Vagina (tissue), 2 donors: ENCODE measurements at regions not wholly inside any gene's neighbourhood (a gene's known extent, or its start where the extent isn't known, plus 50 kb on each side); places are given as distances from the start of the nearest gene placed in this dataset.

Experiments
- DNase-seq, 2 donors: peaks; one replicate each; pipeline ENCODE4 v3.0.0-alpha.2; 2017; ENCODE audit errors: extremely low spot score in 2 of 2
- H3K27ac ChIP-seq: fragments of 200-600 bp; sonication (generic); one replicate; pipeline ENCODE4 v1.5.1; 2019
- H3K27me3 ChIP-seq: fragments of 200-600 bp; sonication (generic); one replicate; pipeline ENCODE4 v1.5.1; 2019
- H3K36me3 ChIP-seq, 2 donors: fragments of 200-600 bp; sonication (generic); one replicate each; pipeline ENCODE4 v1.5.1; 2017 to 2019
- H3K4me1 ChIP-seq: fragments of 200-600 bp; sonication (generic); one replicate; pipeline ENCODE4 v1.5.1; 2019
- H3K4me3 ChIP-seq, 2 donors: fragments of 200-600 bp; sonication (generic); 1 replicate in 1 of 2; 2 replicates in 1 of 2; pipeline ENCODE4 v1.5.1; 2016 to 2019
- H3K9me3 ChIP-seq: fragments of 200-600 bp; sonication (generic); one replicate; pipeline ENCODE4 v1.5.1; 2019
- CTCF ChIP-seq, 3 experiments: fragments of 450-650 bp in 2 of 3; fragments of 200-600 bp in 1 of 3; sonication (generic) in 1 of 3; IDR thresholded peaks; one replicate each; pipeline ENCODE4 v1.5.1; 2017 to 2019; ENCODE audit warnings: antibody characterized with exemption in 3 of 3, mild to moderate bottlenecking in 2 of 3, moderate library complexity in 2 of 3
- POLR2A ChIP-seq, 2 donors: fragments of 450-650 bp; IDR thresholded peaks; one replicate each; pipeline ENCODE4 v1.6.1; 2017; ENCODE audit warnings: antibody characterized with exemption in 2 of 2, mild to moderate bottlenecking in 2 of 2, moderate library complexity in 2 of 2
- POLR2AphosphoS5 ChIP-seq, 2 donors: sonication (generic); formaldehyde crosslinking; IDR thresholded peaks; one replicate each; pipeline ENCODE4 v1.9.0; 2017; ENCODE audit warnings: antibody characterized with exemption in 2 of 2, mild to moderate bottlenecking in 2 of 2, low read depth in 1 of 2; ENCODE audit not compliant: insufficient read depth in 1 of 2
- intact Hi-C: fragments of 100-400 bp; cut with DNase I; formaldehyde crosslinking; loops from one replicate; pipeline ENCODE4 v1.15.1; 2023

- TF ChIP-seq CTCF (IDR thresholded peaks at IDR 0.05): no peak
- TF ChIP-seq POLR2AphosphoS5 (IDR thresholded peaks at IDR 0.05; ENCODE audit: insufficient read depth in 1 of 2, low read depth in 1 of 2): no peak
- TF ChIP-seq POLR2A (IDR thresholded peaks at IDR 0.05): no peak
- DNase-seq: no peak
- intact Hi-C loops: no loop called here
- Histone ChIP-seq H3K27me3 (no peaks in the 10 kb centered on the region), H3K4me1 (peaks cover 16% of the 10 kb centered on the region), H3K4me3 (no peak overlapping the region), H3K27ac (no peak overlapping the region), H3K36me3 (no peaks in the 10 kb centered on the region), H3K9me3 (no peaks in the 10 kb centered on the region)
Measured at GRCh38 chr2:204090021-204090420, 153.5 kb downstream of the ICOS start.

GRCh38 chr2:204104811-204105210, 168.2 kb downstream of the ICOS start:
- intact Hi-C loops: no loop called here
- TF ChIP-seq POLR2A (IDR thresholded peaks at IDR 0.05) (no peak), CTCF (IDR thresholded peaks at IDR 0.05) (no peak), POLR2AphosphoS5 (IDR thresholded peaks at IDR 0.05; ENCODE audit: insufficient read depth in 1 of 2, low read depth in 1 of 2) (no peak)

GRCh38 chr2:204108330-204108751, 171.8 kb downstream of the ICOS start:
- intact Hi-C loops: no loop called here
- H3K27ac ChIP-seq: peak overlapping the region; percentile 70
- no peaks in the 10 kb centered on the region for H3K27me3 ChIP-seq
- DNase-seq: no peak
- no peak for TF ChIP-seq POLR2AphosphoS5 (IDR thresholded peaks at IDR 0.05; ENCODE audit: insufficient read depth in 1 of 2, low read depth in 1 of 2)
- TF ChIP-seq CTCF (IDR thresholded peaks at IDR 0.05): peak; percentile 22 to 48 (median 46)
- no peak for TF ChIP-seq POLR2A (IDR thresholded peaks at IDR 0.05)
- no peaks in the 10 kb centered on the region for H3K9me3 ChIP-seq
- no peak overlapping the region for H3K4me3 ChIP-seq
- peaks cover 31% of the 10 kb centered on the region for H3K4me1 ChIP-seq
- no peaks in the 10 kb centered on the region for H3K36me3 ChIP-seq

More at GRCh38 chr2:204104811-204105210, 168.2 kb downstream of the ICOS start:
- H3K27me3 ChIP-seq: no peaks in the 10 kb centered on the region
- no peaks in the 10 kb centered on the region for H3K36me3 ChIP-seq
- H3K9me3 ChIP-seq: no peaks in the 10 kb centered on the region
- no peak overlapping the region for H3K27ac ChIP-seq
- no peak overlapping the region for H3K4me3 ChIP-seq
- DNase-seq: no peak
- H3K4me1 ChIP-seq: peaks cover 16% of the 10 kb centered on the region

- H3K27me3 ChIP-seq: no peaks in the 10 kb centered on the region
- no peak for DNase-seq
- peaks cover 31% of the 10 kb centered on the region for H3K4me1 ChIP-seq
- H3K36me3 ChIP-seq: no peaks in the 10 kb centered on the region
- peak overlapping the region; percentile 70 for H3K27ac ChIP-seq
- intact Hi-C loops: no loop called here
- H3K9me3 ChIP-seq: no peaks in the 10 kb centered on the region
- H3K4me3 ChIP-seq: no peak overlapping the region
- TF ChIP-seq POLR2A (IDR thresholded peaks at IDR 0.05) (no peak), CTCF (IDR thresholded peaks at IDR 0.05) (no peak), POLR2AphosphoS5 (IDR thresholded peaks at IDR 0.05; ENCODE audit: insufficient read depth in 1 of 2, low read depth in 1 of 2) (no peak)
Measured at GRCh38 chr2:204108781-204109295, 172.3 kb downstream of the ICOS start.

GRCh38 chr2:204109681-204110080, 173.1 kb downstream of the ICOS start:
- TF ChIP-seq CTCF (IDR thresholded peaks at IDR 0.05) (no peak), POLR2AphosphoS5 (IDR thresholded peaks at IDR 0.05; ENCODE audit: insufficient read depth in 1 of 2, low read depth in 1 of 2) (no peak), POLR2A (IDR thresholded peaks at IDR 0.05) (no peak)
- peaks cover 31% of the 10 kb centered on the region for H3K4me1 ChIP-seq
- H3K36me3 ChIP-seq: no peaks in the 10 kb centered on the region
- H3K27ac ChIP-seq: peak overlapping the region; percentile 70
- intact Hi-C loops: no loop called here
- no peaks in the 10 kb centered on the region for H3K27me3 ChIP-seq
- H3K9me3 ChIP-seq: no peaks in the 10 kb centered on the region
- no peak overlapping the region for H3K4me3 ChIP-seq
- DNase-seq: no peak
